ENCODE measurements at regions not wholly inside any gene's neighbourhood (a gene's known extent, or its start where the extent isn't known, plus 50 kb on each side); places are given as distances from the start of the nearest gene placed in this dataset.
A peak's percentile ranks its signal among the peaks of the same experiment; 100 is the strongest.

GRCh38 chr14:87461704-87462103, 531.3 kb downstream of the GALC start (continued):
- TF ChIP-seq ZMYM4 (CRISPR knock-in tag; IDR thresholded peaks at IDR 0.05) (no peak), ZNF431 (CRISPR knock-in tag; IDR thresholded peaks at IDR 0.05; ENCODE audit: borderline replicate concordance, low read depth) (no peak), XBP1 (CRISPR knock-in tag; IDR thresholded peaks at IDR 0.05) (no peak), ZNF282 (IDR thresholded peaks at IDR 0.05; ENCODE audit: partially characterized antibody) (no peak), CENPT (CRISPR knock-in tag; IDR thresholded peaks at IDR 0.05; ENCODE audit: low read depth) (no peak)
- TF ChIP-seq, protein P1, sequence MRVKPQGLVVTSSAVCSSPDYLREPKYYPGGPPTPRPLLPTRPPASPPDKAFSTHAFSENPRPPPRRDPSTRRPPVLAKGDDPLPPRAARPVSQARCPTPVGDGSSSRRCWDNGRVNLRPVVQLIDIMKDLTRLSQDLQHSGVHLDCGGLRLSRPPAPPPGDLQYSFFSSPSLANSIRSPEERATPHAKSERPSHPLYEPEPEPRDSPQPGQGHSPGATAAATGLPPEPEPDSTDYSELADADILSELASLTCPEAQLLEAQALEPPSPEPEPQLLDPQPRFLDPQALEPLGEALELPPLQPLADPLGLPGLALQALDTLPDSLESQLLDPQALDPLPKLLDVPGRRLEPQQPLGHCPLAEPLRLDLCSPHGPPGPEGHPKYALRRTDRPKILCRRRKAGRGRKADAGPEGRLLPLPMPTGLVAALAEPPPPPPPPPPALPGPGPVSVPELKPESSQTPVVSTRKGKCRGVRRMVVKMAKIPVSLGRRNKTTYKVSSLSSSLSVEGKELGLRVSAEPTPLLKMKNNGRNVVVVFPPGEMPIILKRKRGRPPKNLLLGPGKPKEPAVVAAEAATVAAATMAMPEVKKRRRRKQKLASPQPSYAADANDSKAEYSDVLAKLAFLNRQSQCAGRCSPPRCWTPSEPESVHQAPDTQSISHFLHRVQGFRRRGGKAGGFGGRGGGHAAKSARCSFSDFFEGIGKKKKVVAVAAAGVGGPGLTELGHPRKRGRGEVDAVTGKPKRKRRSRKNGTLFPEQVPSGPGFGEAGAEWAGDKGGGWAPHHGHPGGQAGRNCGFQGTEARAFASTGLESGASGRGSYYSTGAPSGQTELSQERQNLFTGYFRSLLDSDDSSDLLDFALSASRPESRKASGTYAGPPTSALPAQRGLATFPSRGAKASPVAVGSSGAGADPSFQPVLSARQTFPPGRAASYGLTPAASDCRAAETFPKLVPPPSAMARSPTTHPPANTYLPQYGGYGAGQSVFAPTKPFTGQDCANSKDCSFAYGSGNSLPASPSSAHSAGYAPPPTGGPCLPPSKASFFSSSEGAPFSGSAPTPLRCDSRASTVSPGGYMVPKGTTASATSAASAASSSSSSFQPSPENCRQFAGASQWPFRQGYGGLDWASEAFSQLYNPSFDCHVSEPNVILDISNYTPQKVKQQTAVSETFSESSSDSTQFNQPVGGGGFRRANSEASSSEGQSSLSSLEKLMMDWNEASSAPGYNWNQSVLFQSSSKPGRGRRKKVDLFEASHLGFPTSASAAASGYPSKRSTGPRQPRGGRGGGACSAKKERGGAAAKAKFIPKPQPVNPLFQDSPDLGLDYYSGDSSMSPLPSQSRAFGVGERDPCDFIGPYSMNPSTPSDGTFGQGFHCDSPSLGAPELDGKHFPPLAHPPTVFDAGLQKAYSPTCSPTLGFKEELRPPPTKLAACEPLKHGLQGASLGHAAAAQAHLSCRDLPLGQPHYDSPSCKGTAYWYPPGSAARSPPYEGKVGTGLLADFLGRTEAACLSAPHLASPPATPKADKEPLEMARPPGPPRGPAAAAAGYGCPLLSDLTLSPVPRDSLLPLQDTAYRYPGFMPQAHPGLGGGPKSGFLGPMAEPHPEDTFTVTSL (CRISPR knock-in tag; IDR thresholded peaks at IDR 0.05; ENCODE audit: borderline replicate concordance), result no peak

GRCh38 chr14:87457720-87458119, 535.3 kb downstream of the GALC start:
- CTCF ChIA-PET (ENCODE audit: low intra/inter-chr PET ratio, low total read pairs), result no interaction called here
- H3K4me3 ChIP-seq (replicated peaks in 1 of 3; ENCODE audit: insufficient read depth in 1 of 3, low read depth in 2 of 3, low read length in 3 of 3), result peak overlapping the region in 1 of 3 experiments; percentile 40; a peak in 3 of 6 replicates
- no peaks in the 10 kb centered on the region for H4K20me1 ChIP-seq (ENCODE audit: insufficient read depth, low read length)
- intact Hi-C loops (cut with micrococcal nuclease; ENCODE audit: unreplicated experiment), result no loop called here
- FAIRE-seq, result no peak
- no peak overlapping the region for H2AFZ ChIP-seq (ENCODE audit: low read length)
- no peak for ATAC-seq
- no peaks in the 10 kb centered on the region for H3K36me3 ChIP-seq (replicated peaks in 1 of 2; ENCODE audit: control insufficient read depth in 1 of 2, insufficient read depth in 2 of 2, low read length in 2 of 2)
- POLR2A ChIA-PET, result no interaction called here
- in situ Hi-C loops (cut with HindIII; ENCODE audit: extremely low pct_ligation_motif_present, low pct_unique_long_range_greater_than_20kb), result no loop called here
- no TSS peak for BruUV-seq (replicated peaks)
- no peaks in the 10 kb centered on the region for H3K4me1 ChIP-seq (ENCODE audit: insufficient read depth, low read length)
- no peak overlapping the region for H3K27ac ChIP-seq (ENCODE audit: extremely low read length, insufficient read depth, low read length)
- no peaks in the 10 kb centered on the region for H3K79me2 ChIP-seq (ENCODE audit: insufficient read depth, low read length)
- 6% methylated on average over 6 of the region's 6 CpGs for WGBS (ENCODE audit: low lambda C conversion rate)
- H3K9ac ChIP-seq (ENCODE audit: insufficient read depth, low read depth, low read length), result no peak overlapping the region
- no peaks in the 10 kb centered on the region for H3K27me3 ChIP-seq (ENCODE audit: control insufficient read depth in 1 of 2, insufficient read depth in 2 of 2, low read length in 2 of 2)
- H3K4me2 ChIP-seq (ENCODE audit: low read depth, low read length), result peak overlapping the region; percentile 47; the same call in 1 of the 2 replicates
- H3K9me3 ChIP-seq (ENCODE audit: low read length), result peaks cover 2% of the 10 kb centered on the region; the same call in 1 of the 2 replicates
- no peak for DNase-seq (ENCODE audit: low spot score)
- no peak for TF ChIP-seq ZNF317 (CRISPR knock-in tag; IDR thresholded peaks at IDR 0.05)
- no peak for TF ChIP-seq SP4 (CRISPR knock-in tag; IDR thresholded peaks at IDR 0.05)
- TF ChIP-seq NFE2L1 (CRISPR knock-in tag; IDR thresholded peaks at IDR 0.05; ENCODE audit: borderline replicate concordance), result no peak
- no peak for TF ChIP-seq FOXC1 (CRISPR knock-in tag; IDR thresholded peaks at IDR 0.05; ENCODE audit: borderline replicate concordance)
- no peak for TF ChIP-seq ZNF512 (CRISPR knock-in tag; IDR thresholded peaks at IDR 0.05)
- no peak for TF ChIP-seq ZBTB42 (CRISPR knock-in tag; IDR thresholded peaks at IDR 0.05)
- no peak for TF ChIP-seq SRSF9 (IDR thresholded peaks at IDR 0.05; ENCODE audit: borderline replicate concordance, insufficient read depth, low read depth, low read length, poor library complexity, severe bottlenecking)
- TF ChIP-seq MED13 (CRISPR knock-in tag; IDR thresholded peaks at IDR 0.05), result no peak
- no peak for TF ChIP-seq PHF8 (CRISPR knock-in tag; IDR thresholded peaks at IDR 0.05)
- TF ChIP-seq ARID3A (IDR thresholded peaks at IDR 0.05; ENCODE audit: low read depth, low read length), result no peak
